Upper lobe of left lung (tissue), 6 donors: ENCODE measurements at regions not wholly inside any gene's neighbourhood (a gene's known extent, or its start where the extent isn't known, plus 50 kb on each side); places are given as distances from the start of the nearest gene placed in this dataset.

Experiments
- ATAC-seq, 2 donors: fragments of 200-7000 bp; cut with Tn5 transposase; one replicate each; pipeline ENCODE4 v1.9.1; 2022; ENCODE audit warnings: mild to moderate bottlenecking in 2 of 2, moderate library complexity in 2 of 2; ENCODE audit not compliant: low FRiP score in 2 of 2
- DNase-seq, 2 donors: peaks; one replicate each; pipeline ENCODE4 v3.0.0-alpha.2; 2019 to 2020
- H3K27ac ChIP-seq, 4 donors: fragments of 200-600 bp; sonication (generic); one replicate each; pipeline ENCODE4 v1.5.1; 2016 to 2019
- H3K27me3 ChIP-seq, 4 donors: fragments of 200-600 bp; sonication (generic); one replicate each; pipeline ENCODE4 v1.5.1; 2017 to 2019
- H3K36me3 ChIP-seq, 4 donors: fragments of 200-600 bp; sonication (generic); one replicate each; pipeline ENCODE4 v1.5.1; 2016 to 2019
- H3K4me1 ChIP-seq, 4 donors: fragments of 200-600 bp; sonication (generic); one replicate each; pipeline ENCODE4 v1.5.1; 2018 to 2019
- H3K4me3 ChIP-seq, 4 donors: fragments of 200-600 bp; sonication (generic); one replicate each; pipeline ENCODE4 v1.5.1; 2017 to 2019; ENCODE audit warnings: mild to moderate bottlenecking in 2 of 4, moderate library complexity in 1 of 4
- H3K9me3 ChIP-seq, 4 donors: fragments of 200-600 bp; sonication (generic); one replicate each; pipeline ENCODE4 v1.5.1; 2018 to 2019
- EP300 ChIP-seq, 4 donors: sonication (generic); formaldehyde crosslinking; IDR thresholded peaks; one replicate each; pipeline ENCODE4 v1.5.1; 2017; ENCODE audit warnings: antibody characterized with exemption in 4 of 4, control low read depth in 2 of 4
- POLR2A ChIP-seq, 4 donors: fragments of 450-650 bp; IDR thresholded peaks; one replicate each; pipeline ENCODE4 v1.5.1; 2016 to 2017; ENCODE audit warnings: antibody characterized with exemption in 4 of 4, mild to moderate bottlenecking in 2 of 4
- POLR2AphosphoS5 ChIP-seq, 2 donors: sonication (generic); formaldehyde crosslinking; IDR thresholded peaks; one replicate each; pipeline ENCODE4 v1.5.1; 2017; ENCODE audit warnings: antibody characterized with exemption in 2 of 2
- WGBS, 2 donors: methylation state at CpG; one replicate each; pipeline ENCODE4 v1.1.5; 2017 to 2018; 5-methylcytosine and 5-hydroxymethylcytosine counted together
- TF ChIP-seq, protein P1 (sequence below), 6 experiments: fragments of 450-650 bp in 4 of 6; fragments of 200-600 bp in 2 of 6; sonication (generic) in 2 of 6; IDR thresholded peaks; one replicate each; pipeline ENCODE4 v1.5.1; 2016 to 2019; ENCODE audit warnings: antibody characterized with exemption in 6 of 6
- donor health status: DM: no; HTN: no; CAD: no; lungs with moderate emphysema.
- donor health status: DM: no; HTN: yes; CAD: no; lungs with severe emphysema.

DNA sequence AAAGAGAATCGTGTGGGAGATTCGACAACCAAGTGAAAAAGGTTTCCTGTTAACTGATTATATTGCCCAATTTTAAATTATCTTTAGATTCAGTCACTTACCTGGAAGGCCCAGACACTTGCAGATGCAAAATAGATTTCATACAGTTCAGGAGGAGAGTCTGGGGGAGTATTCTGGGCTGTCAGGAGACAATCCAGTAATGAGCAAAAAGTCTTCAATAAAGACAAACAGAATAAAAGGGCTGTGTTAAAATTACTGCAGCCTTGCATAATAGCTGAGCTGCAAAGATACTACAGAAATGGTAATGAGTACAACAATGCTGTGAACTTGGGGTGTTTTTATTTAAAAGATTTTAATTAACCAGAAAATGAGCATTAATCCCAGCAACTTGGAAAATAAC is 303.6 kb downstream of the SP3 start:
- no peak for DNase-seq
- no peak for ATAC-seq
- Histone ChIP-seq H3K36me3 (no peaks in the 10 kb centered on the region), H3K27me3 (no peaks in the 10 kb centered on the region), H3K4me1 (no peaks in the 10 kb centered on the region), H3K9me3 (no peaks in the 10 kb centered on the region), H3K27ac (no peak overlapping the region), H3K4me3 (no peak overlapping the region)
- WGBS, 2 donors: 84 to 85% methylated on average over 2 of the region's 2 CpGs
- no peak for TF ChIP-seq POLR2A (IDR thresholded peaks at IDR 0.05)
- no peak for TF ChIP-seq POLR2AphosphoS5 (IDR thresholded peaks at IDR 0.05)
- no peak for TF ChIP-seq EP300 (IDR thresholded peaks at IDR 0.05)
- TF ChIP-seq, protein P1, sequence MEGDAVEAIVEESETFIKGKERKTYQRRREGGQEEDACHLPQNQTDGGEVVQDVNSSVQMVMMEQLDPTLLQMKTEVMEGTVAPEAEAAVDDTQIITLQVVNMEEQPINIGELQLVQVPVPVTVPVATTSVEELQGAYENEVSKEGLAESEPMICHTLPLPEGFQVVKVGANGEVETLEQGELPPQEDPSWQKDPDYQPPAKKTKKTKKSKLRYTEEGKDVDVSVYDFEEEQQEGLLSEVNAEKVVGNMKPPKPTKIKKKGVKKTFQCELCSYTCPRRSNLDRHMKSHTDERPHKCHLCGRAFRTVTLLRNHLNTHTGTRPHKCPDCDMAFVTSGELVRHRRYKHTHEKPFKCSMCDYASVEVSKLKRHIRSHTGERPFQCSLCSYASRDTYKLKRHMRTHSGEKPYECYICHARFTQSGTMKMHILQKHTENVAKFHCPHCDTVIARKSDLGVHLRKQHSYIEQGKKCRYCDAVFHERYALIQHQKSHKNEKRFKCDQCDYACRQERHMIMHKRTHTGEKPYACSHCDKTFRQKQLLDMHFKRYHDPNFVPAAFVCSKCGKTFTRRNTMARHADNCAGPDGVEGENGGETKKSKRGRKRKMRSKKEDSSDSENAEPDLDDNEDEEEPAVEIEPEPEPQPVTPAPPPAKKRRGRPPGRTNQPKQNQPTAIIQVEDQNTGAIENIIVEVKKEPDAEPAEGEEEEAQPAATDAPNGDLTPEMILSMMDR (IDR thresholded peaks at IDR 0.05): no peak

- no peaks in the 10 kb centered on the region for H3K36me3 ChIP-seq
- no peaks in the 10 kb centered on the region for H3K4me1 ChIP-seq
- WGBS, 2 donors: 79 to 82% methylated on average over 4 of the region's 4 CpGs
- TF ChIP-seq EP300 (IDR thresholded peaks at IDR 0.05) (no peak), POLR2A (IDR thresholded peaks at IDR 0.05) (no peak), POLR2AphosphoS5 (IDR thresholded peaks at IDR 0.05) (no peak)
- TF ChIP-seq, protein P1 (IDR thresholded peaks at IDR 0.05): no peak
- DNase-seq (no peak), ATAC-seq (no peak)
- no peaks in the 10 kb centered on the region for H3K9me3 ChIP-seq
- no peak overlapping the region for H3K27ac ChIP-seq
- no peak overlapping the region for H3K4me3 ChIP-seq
- no peaks in the 10 kb centered on the region for H3K27me3 ChIP-seq
These were observed 301.8 kb downstream of the SP3 start for GRCh38 chr2:173663353-173663752.

- no peaks in the 10 kb centered on the region for H3K27me3 ChIP-seq
- no peaks in the 10 kb centered on the region for H3K36me3 ChIP-seq
- H3K4me1 ChIP-seq: no peaks in the 10 kb centered on the region
- H3K27ac ChIP-seq: no peak overlapping the region
- no peaks in the 10 kb centered on the region for H3K9me3 ChIP-seq
- no peak for DNase-seq
- WGBS, 2 donors: 89 to 91% methylated on average over 5 of the region's 5 CpGs
- no peak for TF ChIP-seq POLR2AphosphoS5 (IDR thresholded peaks at IDR 0.05)
- TF ChIP-seq, protein P1 (IDR thresholded peaks at IDR 0.05): no peak
- TF ChIP-seq POLR2A (IDR thresholded peaks at IDR 0.05): no peak
- no peak for TF ChIP-seq EP300 (IDR thresholded peaks at IDR 0.05)
- no peak overlapping the region for H3K4me3 ChIP-seq
- no peak for ATAC-seq
These were observed 301.2 kb downstream of the SP3 start for GRCh38 chr2:173663835-173664512.

GRCh38 chr2:173664513-173664910 is 300.7 kb downstream of the SP3 start:
- H3K27ac ChIP-seq: no peak overlapping the region
- no peak for TF ChIP-seq EP300 (IDR thresholded peaks at IDR 0.05)
- TF ChIP-seq POLR2AphosphoS5 (IDR thresholded peaks at IDR 0.05): no peak
- TF ChIP-seq, protein P1 (IDR thresholded peaks at IDR 0.05): no peak
- TF ChIP-seq POLR2A (IDR thresholded peaks at IDR 0.05): no peak
- no peak for ATAC-seq
- 79 to 83% methylated on average over 6 of the region's 6 CpGs for WGBS, 2 donors
- H3K36me3 ChIP-seq: no peaks in the 10 kb centered on the region
- DNase-seq: no peak
- H3K27me3 ChIP-seq: no peaks in the 10 kb centered on the region
- H3K4me3 ChIP-seq: no peak overlapping the region
- H3K4me1 ChIP-seq: no peaks in the 10 kb centered on the region
- H3K9me3 ChIP-seq: no peaks in the 10 kb centered on the region
